ENCODE measurements at regions not wholly inside any gene's neighbourhood (a gene's known extent, or its start where the extent isn't known, plus 50 kb on each side); places are given as distances from the start of the nearest gene placed in this dataset.

- TF ChIP-seq, protein P1, sequence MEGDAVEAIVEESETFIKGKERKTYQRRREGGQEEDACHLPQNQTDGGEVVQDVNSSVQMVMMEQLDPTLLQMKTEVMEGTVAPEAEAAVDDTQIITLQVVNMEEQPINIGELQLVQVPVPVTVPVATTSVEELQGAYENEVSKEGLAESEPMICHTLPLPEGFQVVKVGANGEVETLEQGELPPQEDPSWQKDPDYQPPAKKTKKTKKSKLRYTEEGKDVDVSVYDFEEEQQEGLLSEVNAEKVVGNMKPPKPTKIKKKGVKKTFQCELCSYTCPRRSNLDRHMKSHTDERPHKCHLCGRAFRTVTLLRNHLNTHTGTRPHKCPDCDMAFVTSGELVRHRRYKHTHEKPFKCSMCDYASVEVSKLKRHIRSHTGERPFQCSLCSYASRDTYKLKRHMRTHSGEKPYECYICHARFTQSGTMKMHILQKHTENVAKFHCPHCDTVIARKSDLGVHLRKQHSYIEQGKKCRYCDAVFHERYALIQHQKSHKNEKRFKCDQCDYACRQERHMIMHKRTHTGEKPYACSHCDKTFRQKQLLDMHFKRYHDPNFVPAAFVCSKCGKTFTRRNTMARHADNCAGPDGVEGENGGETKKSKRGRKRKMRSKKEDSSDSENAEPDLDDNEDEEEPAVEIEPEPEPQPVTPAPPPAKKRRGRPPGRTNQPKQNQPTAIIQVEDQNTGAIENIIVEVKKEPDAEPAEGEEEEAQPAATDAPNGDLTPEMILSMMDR (IDR thresholded peaks at IDR 0.05; ENCODE audit: low read length, missing control alignments), result no peak
- DNase-seq (ENCODE audit: low read depth), result no peak
- H3K4me3 ChIP-seq (replicated peaks; ENCODE audit: low read depth, low read length), result no peak overlapping the region
These were observed 690.6 kb downstream of the SLC4A3 start for GRCh38 chr2:220318037-220318436.

DNA sequence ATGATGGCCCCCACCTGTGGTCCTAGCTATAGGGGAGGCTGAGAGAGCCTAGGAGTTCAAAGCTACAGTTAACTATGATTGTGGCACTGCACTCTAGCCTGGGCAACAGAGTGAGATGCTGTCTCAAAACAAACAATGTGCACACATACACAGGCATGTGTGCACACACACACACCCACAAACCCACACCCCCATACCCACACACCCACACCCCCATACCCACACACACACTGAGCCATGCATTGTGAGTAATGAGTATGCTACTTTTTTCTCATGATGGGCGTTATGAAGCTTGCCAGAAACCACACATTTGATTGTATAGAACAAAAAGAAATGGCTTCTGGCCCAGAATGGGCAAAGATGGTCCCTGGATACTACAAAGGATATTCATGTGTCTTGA lies 691.1 kb downstream of the SLC4A3 start:
- no peak for DNase-seq (ENCODE audit: low read depth)
- TF ChIP-seq, protein P1 (IDR thresholded peaks at IDR 0.05; ENCODE audit: low read length, missing control alignments), result no peak
- H3K4me3 ChIP-seq (replicated peaks; ENCODE audit: low read depth, low read length), result no peak overlapping the region

GRCh38 chr2:220320326-220320725 lies 692.9 kb downstream of the SLC4A3 start:
- DNase-seq (ENCODE audit: low read depth), result peak; percentile 25
- H3K4me3 ChIP-seq (replicated peaks; ENCODE audit: low read depth, low read length), result no peak overlapping the region
- TF ChIP-seq, protein P1 (IDR thresholded peaks at IDR 0.05; ENCODE audit: low read length, missing control alignments), result no peak

GRCh38 chr2:220332886-220333285 lies 705.5 kb downstream of the SLC4A3 start:
- TF ChIP-seq, protein P1 (IDR thresholded peaks at IDR 0.05; ENCODE audit: low read length, missing control alignments), result no peak
- H3K4me3 ChIP-seq (replicated peaks; ENCODE audit: low read depth, low read length), result no peak overlapping the region
- DNase-seq (ENCODE audit: low read depth), result no peak

- no peak for DNase-seq (ENCODE audit: low read depth)
These were observed 706.8 kb downstream of the SLC4A3 start for GRCh38 chr2:220334210-220334609.

DNA sequence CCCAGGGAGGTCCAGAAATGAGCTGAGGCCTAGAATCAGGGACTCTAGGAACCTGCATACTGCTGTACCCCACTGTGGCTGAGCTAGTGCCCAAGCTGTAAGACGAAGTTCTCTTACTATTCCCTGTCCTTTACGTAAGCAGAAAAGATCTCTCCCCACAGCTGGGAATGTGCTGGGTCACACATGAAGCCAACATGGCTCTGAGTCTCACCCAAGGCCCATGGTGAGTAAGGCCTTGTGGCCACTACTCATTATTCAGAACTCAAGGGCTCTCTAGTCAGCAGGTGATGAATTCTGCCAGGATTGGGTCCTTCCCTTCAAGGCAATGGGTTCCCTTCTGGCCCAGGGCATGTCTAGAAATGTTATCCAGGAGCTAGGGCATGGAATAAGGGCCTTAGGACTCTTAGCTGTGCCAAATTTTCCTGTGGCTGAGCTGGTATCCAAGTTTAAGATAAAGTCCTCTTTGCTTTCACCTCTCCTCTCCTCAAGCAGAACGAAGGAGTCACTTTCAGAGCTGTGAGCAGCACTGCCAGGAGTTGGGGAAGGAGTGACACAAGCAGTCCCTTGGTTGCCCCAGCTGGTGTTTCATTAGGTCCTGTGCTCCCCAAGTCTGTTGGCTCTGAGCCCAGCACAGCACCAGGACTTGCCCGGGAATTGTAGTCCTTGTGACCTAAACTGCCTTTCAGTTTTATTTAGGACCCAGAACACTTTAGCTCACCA lies 707.6 kb downstream of the SLC4A3 start:
- TF ChIP-seq, protein P1 (IDR thresholded peaks at IDR 0.05; ENCODE audit: low read length, missing control alignments), result no peak
- H3K4me3 ChIP-seq (replicated peaks; ENCODE audit: low read depth, low read length), result no peak overlapping the region
- DNase-seq (ENCODE audit: low read depth), result no peak

More at GRCh38 chr2:220334210-220334609, 706.8 kb downstream of the SLC4A3 start:
- no peak overlapping the region for H3K4me3 ChIP-seq (replicated peaks; ENCODE audit: low read depth, low read length)
- TF ChIP-seq, protein P1 (IDR thresholded peaks at IDR 0.05; ENCODE audit: low read length, missing control alignments), result no peak

GRCh38 chr2:220335591-220335915 lies 708.1 kb downstream of the SLC4A3 start:
- no peak for DNase-seq (ENCODE audit: low read depth)
- TF ChIP-seq, protein P1 (IDR thresholded peaks at IDR 0.05; ENCODE audit: low read length, missing control alignments), result no peak
- no peak overlapping the region for H3K4me3 ChIP-seq (replicated peaks; ENCODE audit: low read depth, low read length)
